HCT116 (cell line): ENCODE measurements at regions not wholly inside any gene's neighbourhood (a gene's known extent, or its start where the extent isn't known, plus 50 kb on each side); places are given as distances from the start of the nearest gene placed in this dataset.

Experiments
- ATAC-seq: fragments of 200-7000 bp; cut with Tn5 transposase; 2 replicates; pipeline ENCODE4 v1.9.1; 2020; ENCODE audit warnings: mild to moderate bottlenecking, moderate library complexity
- BruUV-seq: library from RNA; stranded (reverse); fragments of 400-500 nt; replicated peaks from 2 replicates; lab custom pipeline; 2021; lab: Mats Ljungman, UMichigan
- CTCF ChIA-PET: fragments of 300-600 bp; sonication (Branson Sonifier 250); formaldehyde crosslinking; loops from one replicate; lab custom pipeline; 2021; ENCODE audit warnings: antibody characterized with exemption; lab: Charles Lee
- POLR2A ChIA-PET: fragments of 300-600, 350-600 bp; sonication (Branson Sonifier 250); formaldehyde crosslinking; loops from one replicate; lab custom pipeline; 2021; ENCODE audit warnings: antibody characterized with exemption; lab: Charles Lee
- RAD21 ChIA-PET, 2 experiments: fragments of 300-600 bp; sonication (Branson Sonifier 250); formaldehyde crosslinking; loops; one replicate each; lab custom pipeline; 2023; ENCODE audit warnings: low total read pairs in 2 of 2; ENCODE audit not compliant: uncharacterized antibody in 2 of 2, unreplicated experiment in 2 of 2, low non-redundant PET in 1 of 2; lab: Charles Lee
- DNase-seq: peaks from one replicate; pipeline ENCODE4 v3.0.0-alpha.2; 2010; ENCODE audit warnings: low read depth, low spot score
- H2AFZ ChIP-seq: fragments of 200-600 bp; shearing (Covaris generic), sonication (generic); 2 replicates; pipeline ENCODE4 v1.6.1; 2017; ENCODE audit warnings: low read depth, mixed run types, mixed read lengths, antibody characterized with exemption, low read length; ENCODE audit not compliant: poor library complexity, severe bottlenecking
- H3K27ac ChIP-seq: 2 replicates; pipeline ENCODE4 v1.5.1; 2012; ENCODE audit warnings: low read depth, low read length
- H3K27me3 ChIP-seq: fragments of 200-600 bp; sonication (generic); 2 replicates; pipeline ENCODE4 v1.6.1; 2016; ENCODE audit warnings: mixed run types, low read length, mixed read lengths; ENCODE audit not compliant: insufficient read depth
- H3K36me3 ChIP-seq, 2 experiments: fragments of 200-500 bp in 1 of 2; fragments of 200-600 bp in 1 of 2; sonication (Bioruptor generic) in 1 of 2; sonication (generic) in 1 of 2; 2 replicates each; pipeline versions ENCODE4 v1.5.1 to v1.6.1; 2014 to 2016; ENCODE audit warnings: low read length in 2 of 2, inconsistent platforms in 1 of 2, mixed read lengths in 1 of 2, mixed run types in 1 of 2; ENCODE audit not compliant: insufficient read depth in 2 of 2, control insufficient read depth in 1 of 2
- H3K4me1 ChIP-seq, 2 experiments: fragments of 200-600 bp in 1 of 2; sonication (generic) in 1 of 2; 2 replicates each; pipeline versions ENCODE4 v1.5.1 to v1.6.1; 2012 to 2017; ENCODE audit warnings: low read length in 2 of 2, inconsistent platforms in 1 of 2, mild to moderate bottlenecking in 1 of 2, mixed read lengths in 1 of 2, mixed run types in 1 of 2, moderate library complexity in 1 of 2; ENCODE audit not compliant: insufficient read depth in 2 of 2, control insufficient read depth in 1 of 2
- H3K4me2 ChIP-seq: fragments of 200-600 bp; sonication (generic); 2 replicates; pipeline ENCODE4 v1.6.1; 2017; ENCODE audit warnings: mixed run types, low read length, mixed read lengths
- H3K4me3 ChIP-seq, 2 experiments: fragments of 200-600 bp in 1 of 2; sonication (generic) in 1 of 2; replicated peaks in 1 of 2; 2 replicates each; pipeline ENCODE4 v1.5.1; 2011 to 2016; ENCODE audit warnings: low read length in 2 of 2, control low read depth in 1 of 2, low read depth in 1 of 2, mild to moderate bottlenecking in 1 of 2, mixed read lengths in 1 of 2, mixed run types in 1 of 2
- H3K79me2 ChIP-seq: fragments of 200-600 bp; sonication (generic); 2 replicates; pipeline ENCODE4 v1.6.1; 2017; ENCODE audit warnings: mild to moderate bottlenecking, mixed run types, low read length, moderate library complexity, mixed read lengths; ENCODE audit not compliant: insufficient read depth
- H3K9ac ChIP-seq: fragments of 200-600 bp; sonication (generic); 2 replicates; pipeline ENCODE4 v1.6.1; 2016; ENCODE audit warnings: low read length, mixed read lengths
- H3K9me2 ChIP-seq: fragments of 200-600 bp; sonication (generic), shearing (Covaris generic); 2 replicates; pipeline ENCODE4 v1.6.1; 2017; ENCODE audit warnings: mixed run types, mild to moderate bottlenecking, moderate library complexity; ENCODE audit not compliant: insufficient read depth
- H3K9me3 ChIP-seq, 2 experiments: fragments of 200-500 bp in 1 of 2; fragments of 200-600 bp in 1 of 2; sonication (Bioruptor generic) in 1 of 2; sonication (generic) in 1 of 2; 2 replicates each; pipeline ENCODE4 v1.6.1; 2014 to 2017; ENCODE audit warnings: low read length in 2 of 2, mixed read lengths in 2 of 2, inconsistent platforms in 1 of 2, low read depth in 1 of 2, mild to moderate bottlenecking in 1 of 2, mixed run types in 1 of 2, moderate library complexity in 1 of 2; ENCODE audit not compliant: control insufficient read depth in 1 of 2, insufficient read depth in 1 of 2
- H4K20me1 ChIP-seq: fragments of 200-600 bp; sonication (generic), shearing (Covaris generic); 2 replicates; pipeline ENCODE4 v1.6.1; 2017; ENCODE audit warnings: mixed run types, mild to moderate bottlenecking, moderate library complexity; ENCODE audit not compliant: insufficient read depth
- CBX3 ChIP-seq: IDR thresholded peaks from 2 replicates; pipeline ENCODE4 v1.6.1; 2012; ENCODE audit warnings: low read depth
- EGR1 ChIP-seq: IDR thresholded peaks from 2 replicates; pipeline ENCODE4 v1.6.1; 2012; ENCODE audit warnings: low read depth
- EZH2 ChIP-seq: fragments of 200-600 bp; sonication (generic); IDR thresholded peaks from 2 replicates; pipeline ENCODE4 v1.6.1; 2017; ENCODE audit warnings: antibody characterized with exemption, mixed run types
- EZH2phosphoT487 ChIP-seq: fragments of 200-600 bp; IDR thresholded peaks from 2 replicates; pipeline ENCODE4 v1.6.1; 2018; ENCODE audit warnings: antibody characterized with exemption, borderline replicate concordance
- FOSL1 ChIP-seq: IDR thresholded peaks from 2 replicates; pipeline ENCODE4 v1.6.1; 2012; ENCODE audit warnings: low read depth
- JUND ChIP-seq: IDR thresholded peaks from 2 replicates; pipeline ENCODE4 v1.6.1; 2012
- MAX ChIP-seq: IDR thresholded peaks from 2 replicates; pipeline ENCODE4 v1.6.1; 2012
- POLR2A ChIP-seq: IDR thresholded peaks from 2 replicates; pipeline ENCODE4 v1.7.0; 2011; ENCODE audit warnings: borderline replicate concordance; ENCODE audit not compliant: insufficient read depth, insufficient read length; ENCODE audit errors: extremely low read depth
- RAD21 ChIP-seq: IDR thresholded peaks from 2 replicates; pipeline ENCODE4 v1.6.1; 2012; ENCODE audit warnings: low read depth, mild to moderate bottlenecking
- SP1 ChIP-seq: IDR thresholded peaks from 2 replicates; pipeline ENCODE4 v1.6.1; 2012; ENCODE audit warnings: low read depth
- SRF ChIP-seq: IDR thresholded peaks from 2 replicates; pipeline ENCODE4 v1.6.1; 2012; ENCODE audit warnings: low read depth
- TCF7L2 ChIP-seq: IDR thresholded peaks from 2 replicates; pipeline ENCODE4 v1.7.0; 2011; ENCODE audit warnings: borderline replicate concordance, inconsistent platforms; ENCODE audit not compliant: insufficient read depth, insufficient read length; ENCODE audit errors: extremely low read depth
- YY1 ChIP-seq: IDR thresholded peaks from 2 replicates; pipeline ENCODE4 v1.6.1; 2011; ENCODE audit warnings: low read length, low read depth, moderate library complexity, mild to moderate bottlenecking; ENCODE audit not compliant: insufficient replicate concordance; ENCODE audit errors: extremely low read depth
- ZBTB33 ChIP-seq: IDR thresholded peaks from 2 replicates; pipeline ENCODE4 v1.6.1; 2011; ENCODE audit warnings: mild to moderate bottlenecking, low read length, moderate library complexity; ENCODE audit not compliant: insufficient replicate concordance; ENCODE audit errors: extremely low read depth
- intact Hi-C: fragments of 100-400 bp; cut with micrococcal nuclease; formaldehyde crosslinking; loops from 2 replicates; pipeline ENCODE4 v1.10.0; 2022

DNA sequence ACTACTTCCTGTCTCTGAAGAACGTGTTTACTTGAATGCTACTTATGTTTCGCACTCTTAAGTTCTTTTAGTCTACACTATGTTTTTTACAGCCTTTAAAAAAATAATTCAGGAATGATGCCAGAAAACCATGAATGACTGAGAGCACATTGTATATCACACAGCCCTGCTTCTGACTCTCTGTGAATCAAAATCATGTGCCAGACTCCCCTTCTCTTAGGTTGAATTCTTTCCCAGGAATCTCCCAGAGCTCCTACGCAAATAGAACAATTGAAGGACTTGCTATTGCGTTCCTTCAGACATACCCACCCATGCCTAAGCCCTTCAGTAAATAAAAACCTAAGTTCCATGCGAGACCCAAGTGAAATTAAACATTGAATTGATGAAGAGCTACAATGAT, 782.0 kb upstream of the ALCAM start:
- no TSS peak for BruUV-seq
- RAD21 ChIA-PET = no interaction called here
- ATAC-seq (no peak), DNase-seq (no peak)
- H3K27me3 ChIP-seq = no peaks in the 10 kb centered on the region
- no peak overlapping the region for H3K27ac ChIP-seq
- no peak overlapping the region for H2AFZ ChIP-seq
- POLR2A ChIA-PET = no interaction called here
- no peaks in the 10 kb centered on the region for H3K79me2 ChIP-seq
- no peaks in the 10 kb centered on the region; a peak in 1 of 4 replicates for H3K4me1 ChIP-seq
- no peaks in the 10 kb centered on the region for H3K9me3 ChIP-seq
- intact Hi-C loops = no loop called here
- CTCF ChIA-PET = no interaction called here
- no peaks in the 10 kb centered on the region for H4K20me1 ChIP-seq
- H3K36me3 ChIP-seq = no peaks in the 10 kb centered on the region
- TF ChIP-seq EZH2 (no peak), YY1 (no peak), EGR1 (no peak), SRF (no peak), CBX3 (no peak), RAD21 (no peak), POLR2A (no peak), MAX (no peak), TCF7L2 (no peak), JUND (no peak), SP1 (no peak), EZH2phosphoT487 (no peak), FOSL1 (no peak), ZBTB33 (no peak)
- no peaks in the 10 kb centered on the region for H3K9me2 ChIP-seq
- H3K4me2 ChIP-seq = no peak overlapping the region
- no peak overlapping the region for H3K9ac ChIP-seq
- no peak overlapping the region for H3K4me3 ChIP-seq
